ENCODE measurements at regions not wholly inside any gene's neighbourhood (a gene's known extent, or its start where the extent isn't known, plus 50 kb on each side); places are given as distances from the start of the nearest gene placed in this dataset.

GRCh38 chr21:18153063-18153462 lies 91.6 kb upstream of the CHODL start:
- FAIRE-seq (no peak), DNase-seq (ENCODE audit: low read depth) (no peak)
- TF ChIP-seq, protein P1, sequence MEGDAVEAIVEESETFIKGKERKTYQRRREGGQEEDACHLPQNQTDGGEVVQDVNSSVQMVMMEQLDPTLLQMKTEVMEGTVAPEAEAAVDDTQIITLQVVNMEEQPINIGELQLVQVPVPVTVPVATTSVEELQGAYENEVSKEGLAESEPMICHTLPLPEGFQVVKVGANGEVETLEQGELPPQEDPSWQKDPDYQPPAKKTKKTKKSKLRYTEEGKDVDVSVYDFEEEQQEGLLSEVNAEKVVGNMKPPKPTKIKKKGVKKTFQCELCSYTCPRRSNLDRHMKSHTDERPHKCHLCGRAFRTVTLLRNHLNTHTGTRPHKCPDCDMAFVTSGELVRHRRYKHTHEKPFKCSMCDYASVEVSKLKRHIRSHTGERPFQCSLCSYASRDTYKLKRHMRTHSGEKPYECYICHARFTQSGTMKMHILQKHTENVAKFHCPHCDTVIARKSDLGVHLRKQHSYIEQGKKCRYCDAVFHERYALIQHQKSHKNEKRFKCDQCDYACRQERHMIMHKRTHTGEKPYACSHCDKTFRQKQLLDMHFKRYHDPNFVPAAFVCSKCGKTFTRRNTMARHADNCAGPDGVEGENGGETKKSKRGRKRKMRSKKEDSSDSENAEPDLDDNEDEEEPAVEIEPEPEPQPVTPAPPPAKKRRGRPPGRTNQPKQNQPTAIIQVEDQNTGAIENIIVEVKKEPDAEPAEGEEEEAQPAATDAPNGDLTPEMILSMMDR (IDR thresholded peaks at IDR 0.05; ENCODE audit: insufficient read depth, low read length, severe bottlenecking), result no peak
- Histone ChIP-seq H3K36me3 (ENCODE audit: control insufficient read depth, insufficient read depth, low read length) (no peaks in the 10 kb centered on the region), H3K4me3 (ENCODE audit: low read depth, low read length) (no peak overlapping the region), H3K27me3 (ENCODE audit: control insufficient read depth, insufficient read depth, low read length) (no peaks in the 10 kb centered on the region)

DNA sequence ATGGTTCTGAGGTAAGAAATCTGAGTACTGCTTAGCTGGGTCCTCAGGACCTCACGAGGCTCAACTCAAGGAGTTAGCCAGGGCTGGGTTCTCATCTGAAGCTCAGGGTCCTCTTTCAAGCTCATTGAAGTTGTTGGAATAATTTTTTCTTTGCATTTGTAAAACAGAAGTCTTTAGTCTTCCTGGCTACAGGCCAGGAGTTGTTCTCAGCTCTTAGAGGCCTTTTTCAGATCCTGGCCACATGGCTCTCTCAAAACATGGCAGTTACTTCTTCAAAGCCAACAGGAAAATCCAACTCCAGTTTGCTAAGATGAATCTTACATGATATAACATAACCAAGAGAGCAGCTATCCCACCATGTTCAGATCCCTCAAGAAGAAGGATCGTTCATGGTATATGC lies 92.3 kb upstream of the CHODL start:
- FAIRE-seq (no peak), DNase-seq (ENCODE audit: low read depth) (no peak)
- TF ChIP-seq, protein P1 (IDR thresholded peaks at IDR 0.05; ENCODE audit: insufficient read depth, low read length, severe bottlenecking), result no peak
- Histone ChIP-seq H3K27me3 (ENCODE audit: control insufficient read depth, insufficient read depth, low read length) (no peaks in the 10 kb centered on the region), H3K4me3 (ENCODE audit: low read depth, low read length) (no peak overlapping the region), H3K36me3 (ENCODE audit: control insufficient read depth, insufficient read depth, low read length) (no peaks in the 10 kb centered on the region)

DNA sequence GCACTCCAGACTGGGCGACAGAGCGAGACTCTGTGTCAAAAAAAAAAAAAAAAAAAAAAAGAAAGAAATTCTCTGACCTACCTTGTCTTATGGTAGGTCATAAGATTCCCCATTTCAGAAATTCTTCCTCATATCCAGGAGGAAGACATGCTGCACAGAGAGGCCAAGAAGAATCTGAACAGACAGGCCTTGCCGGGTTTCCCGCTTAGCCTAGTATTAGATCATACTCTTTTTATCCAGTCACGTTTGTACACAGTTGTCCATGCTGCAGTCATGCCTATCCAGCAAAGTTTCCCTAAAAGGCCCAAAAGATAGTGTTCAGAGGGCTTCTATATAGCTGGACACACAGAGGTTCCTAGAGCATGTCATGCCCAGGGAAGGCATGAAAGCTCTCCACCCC lies 93.6 kb upstream of the CHODL start:
- no peak overlapping the region for H3K4me3 ChIP-seq (ENCODE audit: low read depth, low read length)
- no peak for DNase-seq (ENCODE audit: low read depth)
- no peaks in the 10 kb centered on the region for H3K27me3 ChIP-seq (ENCODE audit: control insufficient read depth, insufficient read depth, low read length)
- FAIRE-seq, result no peak
- no peaks in the 10 kb centered on the region for H3K36me3 ChIP-seq (ENCODE audit: control insufficient read depth, insufficient read depth, low read length)
- TF ChIP-seq, protein P1 (IDR thresholded peaks at IDR 0.05; ENCODE audit: insufficient read depth, low read length, severe bottlenecking), result no peak

DNA sequence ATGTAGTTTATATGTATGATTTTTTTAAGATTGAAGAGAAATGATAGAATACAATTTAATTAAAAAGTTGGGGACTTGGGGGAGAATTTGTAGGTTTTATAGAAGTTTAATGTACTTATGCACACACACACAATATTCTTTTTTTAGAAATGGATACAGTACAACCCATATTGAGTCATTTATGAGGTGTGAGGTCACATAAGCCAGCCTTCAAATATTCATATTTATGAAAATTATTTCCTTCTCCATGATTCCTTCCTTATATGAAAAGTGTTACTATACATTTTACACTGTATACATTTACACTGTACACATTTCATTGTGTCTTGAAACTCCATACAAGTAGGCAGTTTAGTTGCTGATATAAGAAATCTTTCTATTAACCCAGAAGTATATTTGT lies 96.2 kb upstream of the CHODL start:
- Histone ChIP-seq H3K4me3 (ENCODE audit: low read depth, low read length) (no peak overlapping the region), H3K27me3 (ENCODE audit: control insufficient read depth, insufficient read depth, low read length) (no peaks in the 10 kb centered on the region), H3K36me3 (ENCODE audit: control insufficient read depth, insufficient read depth, low read length) (no peaks in the 10 kb centered on the region)
- no peak for FAIRE-seq
- DNase-seq (ENCODE audit: low read depth), result no peak
- TF ChIP-seq, protein P1 (IDR thresholded peaks at IDR 0.05; ENCODE audit: insufficient read depth, low read length, severe bottlenecking), result no peak

- TF ChIP-seq, protein P1 (IDR thresholded peaks at IDR 0.05; ENCODE audit: insufficient read depth, low read length, severe bottlenecking), result no peak
- Histone ChIP-seq H3K27me3 (ENCODE audit: control insufficient read depth, insufficient read depth, low read length) (no peaks in the 10 kb centered on the region), H3K4me3 (ENCODE audit: low read depth, low read length) (no peak overlapping the region), H3K36me3 (ENCODE audit: control insufficient read depth, insufficient read depth, low read length) (no peaks in the 10 kb centered on the region)
- FAIRE-seq, result no peak
- DNase-seq (ENCODE audit: low read depth), result peak; percentile 5
These were observed 97.0 kb upstream of the CHODL start for GRCh38 chr21:18147678-18148077.

DNA sequence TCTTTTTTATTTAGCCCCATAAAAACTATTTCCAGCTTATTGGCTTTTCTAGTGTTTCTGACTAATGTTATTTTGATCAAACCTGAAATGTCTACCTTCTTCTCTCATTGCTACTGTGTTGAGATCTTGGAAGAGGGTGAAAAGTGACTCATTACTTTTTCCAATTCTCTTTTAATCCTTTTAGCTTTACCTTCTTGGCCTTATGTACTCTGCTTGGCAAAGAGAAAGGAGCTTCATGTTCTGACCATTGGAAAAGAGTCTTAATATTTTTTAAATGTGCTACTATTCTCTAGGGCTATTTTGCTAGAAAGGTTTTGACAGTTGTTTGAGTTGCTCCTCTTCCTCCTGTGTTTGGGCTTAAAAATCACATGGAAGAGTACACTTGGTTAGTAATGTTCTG lies 97.8 kb upstream of the CHODL start:
- FAIRE-seq, result no peak

More for the DNA sequence above, 97.8 kb upstream of the CHODL start:
- Histone ChIP-seq H3K36me3 (ENCODE audit: control insufficient read depth, insufficient read depth, low read length) (no peaks in the 10 kb centered on the region), H3K27me3 (ENCODE audit: control insufficient read depth, insufficient read depth, low read length) (no peaks in the 10 kb centered on the region), H3K4me3 (ENCODE audit: low read depth, low read length) (no peak overlapping the region)
- TF ChIP-seq, protein P1 (IDR thresholded peaks at IDR 0.05; ENCODE audit: insufficient read depth, low read length, severe bottlenecking), result no peak
- no peak for DNase-seq (ENCODE audit: low read depth)
